Upper lobe of left lung (tissue), 6 donors: ENCODE measurements at regions not wholly inside any gene's neighbourhood (a gene's known extent, or its start where the extent isn't known, plus 50 kb on each side); places are given as distances from the start of the nearest gene placed in this dataset.

Experiments
- ATAC-seq, 2 donors: fragments of 200-7000 bp; cut with Tn5 transposase; one replicate each; pipeline ENCODE4 v1.9.1; 2022; ENCODE audit warnings: mild to moderate bottlenecking in 2 of 2, moderate library complexity in 2 of 2; ENCODE audit not compliant: low FRiP score in 2 of 2
- DNase-seq, 2 donors: peaks; one replicate each; pipeline ENCODE4 v3.0.0-alpha.2; 2019 to 2020
- H3K27ac ChIP-seq, 4 donors: fragments of 200-600 bp; sonication (generic); one replicate each; pipeline ENCODE4 v1.5.1; 2016 to 2019
- H3K27me3 ChIP-seq, 4 donors: fragments of 200-600 bp; sonication (generic); one replicate each; pipeline ENCODE4 v1.5.1; 2017 to 2019
- H3K36me3 ChIP-seq, 4 donors: fragments of 200-600 bp; sonication (generic); one replicate each; pipeline ENCODE4 v1.5.1; 2016 to 2019
- H3K4me1 ChIP-seq, 4 donors: fragments of 200-600 bp; sonication (generic); one replicate each; pipeline ENCODE4 v1.5.1; 2018 to 2019
- H3K4me3 ChIP-seq, 4 donors: fragments of 200-600 bp; sonication (generic); one replicate each; pipeline ENCODE4 v1.5.1; 2017 to 2019; ENCODE audit warnings: mild to moderate bottlenecking in 2 of 4, moderate library complexity in 1 of 4
- H3K9me3 ChIP-seq, 4 donors: fragments of 200-600 bp; sonication (generic); one replicate each; pipeline ENCODE4 v1.5.1; 2018 to 2019
- EP300 ChIP-seq, 4 donors: sonication (generic); formaldehyde crosslinking; IDR thresholded peaks; one replicate each; pipeline ENCODE4 v1.5.1; 2017; ENCODE audit warnings: antibody characterized with exemption in 4 of 4, control low read depth in 2 of 4
- POLR2A ChIP-seq, 4 donors: fragments of 450-650 bp; IDR thresholded peaks; one replicate each; pipeline ENCODE4 v1.5.1; 2016 to 2017; ENCODE audit warnings: antibody characterized with exemption in 4 of 4, mild to moderate bottlenecking in 2 of 4
- POLR2AphosphoS5 ChIP-seq, 2 donors: sonication (generic); formaldehyde crosslinking; IDR thresholded peaks; one replicate each; pipeline ENCODE4 v1.5.1; 2017; ENCODE audit warnings: antibody characterized with exemption in 2 of 2
- WGBS, 2 donors: methylation state at CpG; one replicate each; pipeline ENCODE4 v1.1.5; 2017 to 2018; 5-methylcytosine and 5-hydroxymethylcytosine counted together
- TF ChIP-seq, protein P1 (sequence below), 6 experiments: fragments of 450-650 bp in 4 of 6; fragments of 200-600 bp in 2 of 6; sonication (generic) in 2 of 6; IDR thresholded peaks; one replicate each; pipeline ENCODE4 v1.5.1; 2016 to 2019; ENCODE audit warnings: antibody characterized with exemption in 6 of 6
- donor health status: DM: no; HTN: no; CAD: no; lungs with moderate emphysema.
- donor health status: DM: no; HTN: yes; CAD: no; lungs with severe emphysema.

DNA sequence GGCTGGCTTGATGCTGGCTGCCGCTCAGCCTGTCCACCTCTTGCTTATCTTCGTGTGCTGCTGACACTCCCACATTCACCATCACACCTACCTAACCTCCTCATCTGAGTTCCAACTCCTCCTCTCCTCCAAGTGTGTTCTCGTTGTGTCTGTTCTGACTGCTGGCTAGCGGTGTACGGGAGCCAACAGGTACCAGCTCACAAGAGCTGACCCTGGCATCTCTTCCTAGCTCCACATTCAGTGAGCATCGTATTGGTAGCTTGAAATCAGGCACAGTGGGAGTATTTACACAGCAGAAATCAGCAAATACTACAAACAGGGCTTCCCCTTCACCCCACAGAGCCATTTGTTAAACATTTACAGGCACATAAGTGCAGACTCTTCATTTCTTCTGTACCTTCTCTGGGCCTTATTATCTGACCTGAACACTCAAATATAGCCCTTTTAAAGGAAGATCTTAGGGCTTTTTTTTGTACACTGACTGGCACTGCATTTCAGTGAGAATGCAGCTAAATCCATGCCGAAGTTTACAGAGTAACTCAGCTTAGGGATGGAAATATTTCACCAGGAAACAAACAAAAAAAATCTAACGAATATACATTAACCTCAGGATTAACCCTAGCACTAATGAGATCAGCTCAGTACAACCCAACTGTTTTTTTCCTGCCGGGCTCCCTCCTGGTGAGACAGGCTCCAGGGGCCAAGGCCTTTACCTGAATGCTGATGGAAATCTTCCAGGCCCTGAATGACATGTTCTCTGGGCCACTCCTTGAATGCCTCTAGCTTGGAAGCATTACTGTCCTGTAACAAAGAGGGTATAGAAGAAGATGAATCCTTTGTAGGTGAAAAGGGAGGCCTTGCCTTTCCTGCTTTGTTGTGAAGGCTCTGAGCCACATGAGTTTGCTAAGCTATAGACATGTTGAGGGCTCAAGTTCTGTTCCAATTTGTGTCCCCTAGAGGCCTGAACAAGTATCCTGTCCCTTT, 150.5 kb upstream of the LPP start:
- Histone ChIP-seq H3K4me1 (peaks cover 0 to 12% (median 5%) of the 10 kb centered on the region in 4 donors), H3K27ac (no peak overlapping the region), H3K27me3 (no peaks in the 10 kb centered on the region), H3K36me3 (no peaks in the 10 kb centered on the region), H3K4me3 (no peak overlapping the region), H3K9me3 (no peaks in the 10 kb centered on the region)
- WGBS, 2 donors, result 68 to 72% methylated on average over 9 of the region's 9 CpGs
- ATAC-seq (peak in 1 of 2 donors; percentile 21), DNase-seq (no peak)
- TF ChIP-seq EP300 (IDR thresholded peaks at IDR 0.05) (no peak), POLR2AphosphoS5 (IDR thresholded peaks at IDR 0.05) (no peak), POLR2A (IDR thresholded peaks at IDR 0.05) (no peak)
- TF ChIP-seq, protein P1, sequence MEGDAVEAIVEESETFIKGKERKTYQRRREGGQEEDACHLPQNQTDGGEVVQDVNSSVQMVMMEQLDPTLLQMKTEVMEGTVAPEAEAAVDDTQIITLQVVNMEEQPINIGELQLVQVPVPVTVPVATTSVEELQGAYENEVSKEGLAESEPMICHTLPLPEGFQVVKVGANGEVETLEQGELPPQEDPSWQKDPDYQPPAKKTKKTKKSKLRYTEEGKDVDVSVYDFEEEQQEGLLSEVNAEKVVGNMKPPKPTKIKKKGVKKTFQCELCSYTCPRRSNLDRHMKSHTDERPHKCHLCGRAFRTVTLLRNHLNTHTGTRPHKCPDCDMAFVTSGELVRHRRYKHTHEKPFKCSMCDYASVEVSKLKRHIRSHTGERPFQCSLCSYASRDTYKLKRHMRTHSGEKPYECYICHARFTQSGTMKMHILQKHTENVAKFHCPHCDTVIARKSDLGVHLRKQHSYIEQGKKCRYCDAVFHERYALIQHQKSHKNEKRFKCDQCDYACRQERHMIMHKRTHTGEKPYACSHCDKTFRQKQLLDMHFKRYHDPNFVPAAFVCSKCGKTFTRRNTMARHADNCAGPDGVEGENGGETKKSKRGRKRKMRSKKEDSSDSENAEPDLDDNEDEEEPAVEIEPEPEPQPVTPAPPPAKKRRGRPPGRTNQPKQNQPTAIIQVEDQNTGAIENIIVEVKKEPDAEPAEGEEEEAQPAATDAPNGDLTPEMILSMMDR (IDR thresholded peaks at IDR 0.05), result no peak

DNA sequence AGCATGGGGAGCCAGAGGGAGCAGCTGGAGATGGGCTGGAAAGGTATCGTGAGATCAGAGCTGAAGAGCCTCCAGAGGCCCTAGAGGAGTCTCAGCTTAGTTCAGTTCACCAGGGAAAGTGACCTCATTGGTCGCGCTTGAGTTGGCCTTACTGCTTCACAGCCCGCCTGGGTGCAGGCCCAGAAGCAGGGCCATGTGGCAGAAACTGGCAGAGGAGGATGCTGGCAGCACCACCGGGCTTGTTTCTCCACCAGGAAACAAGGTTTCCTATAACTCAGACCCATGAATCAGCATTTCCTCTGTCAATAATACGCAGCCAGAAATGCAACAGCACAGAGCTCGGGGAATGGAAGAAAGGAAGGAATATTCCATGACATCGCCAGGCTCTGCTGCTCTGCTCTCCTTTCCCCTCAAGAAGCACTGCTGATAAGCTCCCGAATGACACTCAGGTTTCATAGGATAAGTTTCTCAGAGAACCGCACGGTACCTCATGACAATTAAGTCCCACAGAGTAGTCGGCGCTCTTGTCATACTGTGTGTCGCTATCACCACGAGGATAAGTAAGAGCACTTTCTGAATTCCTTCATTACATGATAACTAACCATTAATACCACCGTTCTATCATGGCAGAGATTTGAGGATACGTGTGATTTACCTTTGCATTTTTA, 147.1 kb upstream of the LPP start:
- Histone ChIP-seq H3K4me1 (peaks cover 0 to 6% (median 2%) of the 10 kb centered on the region in 4 donors), H3K27ac (peak overlapping the region in 1 of 4 donors; percentile 56), H3K36me3 (no peaks in the 10 kb centered on the region), H3K27me3 (no peaks in the 10 kb centered on the region), H3K9me3 (no peaks in the 10 kb centered on the region), H3K4me3 (no peak overlapping the region)
- DNase-seq, result peak in 1 of 2 donors; percentile 8
- ATAC-seq, result no peak
- TF ChIP-seq, protein P1 (IDR thresholded peaks at IDR 0.05), result no peak
- TF ChIP-seq POLR2AphosphoS5 (IDR thresholded peaks at IDR 0.05), result no peak
- TF ChIP-seq EP300 (IDR thresholded peaks at IDR 0.05), result no peak
- TF ChIP-seq POLR2A (IDR thresholded peaks at IDR 0.05), result no peak
- WGBS, 2 donors, result 75 to 76% methylated on average over 14 to 17 of the region's 17 CpGs

DNA sequence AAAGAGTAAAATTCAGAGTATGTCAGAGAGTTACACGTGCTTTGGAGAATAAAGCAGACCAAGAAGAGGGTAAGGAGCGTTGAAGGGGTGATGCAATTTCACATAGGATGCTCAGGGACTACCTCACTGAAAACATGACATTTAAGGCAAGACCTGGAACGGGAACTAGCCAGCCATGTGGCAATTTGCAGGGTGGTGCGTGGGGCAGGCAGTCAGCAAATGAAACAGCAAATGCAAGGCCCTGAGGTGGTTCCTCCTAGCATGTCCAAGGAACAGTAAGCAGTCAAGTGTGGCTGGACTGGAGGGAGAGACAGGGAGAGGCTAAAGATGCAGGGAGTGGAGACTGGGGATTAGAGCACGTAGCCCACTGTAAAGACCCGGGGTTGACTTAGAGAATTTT, 146.1 kb upstream of the LPP start:
- no peaks in the 10 kb centered on the region for H3K9me3 ChIP-seq
- 81 to 85% methylated on average over 6 of the region's 6 CpGs for WGBS, 2 donors
- H3K27ac ChIP-seq, result peak overlapping the region in 1 of 4 donors; percentile 9
- no peak overlapping the region for H3K4me3 ChIP-seq
- H3K27me3 ChIP-seq, result no peaks in the 10 kb centered on the region
- H3K4me1 ChIP-seq, result peaks cover 0 to 4% (median 2%) of the 10 kb centered on the region in 4 donors
- ATAC-seq (peak; percentile 56 to 63), DNase-seq (peak in 1 of 2 donors; percentile 81)
- no peaks in the 10 kb centered on the region for H3K36me3 ChIP-seq
- TF ChIP-seq, protein P1 (IDR thresholded peaks at IDR 0.05), result no peak
- TF ChIP-seq POLR2A (IDR thresholded peaks at IDR 0.05) (no peak), POLR2AphosphoS5 (IDR thresholded peaks at IDR 0.05) (peak in 1 of 2 donors; percentile 28), EP300 (IDR thresholded peaks at IDR 0.05) (no peak)

DNA sequence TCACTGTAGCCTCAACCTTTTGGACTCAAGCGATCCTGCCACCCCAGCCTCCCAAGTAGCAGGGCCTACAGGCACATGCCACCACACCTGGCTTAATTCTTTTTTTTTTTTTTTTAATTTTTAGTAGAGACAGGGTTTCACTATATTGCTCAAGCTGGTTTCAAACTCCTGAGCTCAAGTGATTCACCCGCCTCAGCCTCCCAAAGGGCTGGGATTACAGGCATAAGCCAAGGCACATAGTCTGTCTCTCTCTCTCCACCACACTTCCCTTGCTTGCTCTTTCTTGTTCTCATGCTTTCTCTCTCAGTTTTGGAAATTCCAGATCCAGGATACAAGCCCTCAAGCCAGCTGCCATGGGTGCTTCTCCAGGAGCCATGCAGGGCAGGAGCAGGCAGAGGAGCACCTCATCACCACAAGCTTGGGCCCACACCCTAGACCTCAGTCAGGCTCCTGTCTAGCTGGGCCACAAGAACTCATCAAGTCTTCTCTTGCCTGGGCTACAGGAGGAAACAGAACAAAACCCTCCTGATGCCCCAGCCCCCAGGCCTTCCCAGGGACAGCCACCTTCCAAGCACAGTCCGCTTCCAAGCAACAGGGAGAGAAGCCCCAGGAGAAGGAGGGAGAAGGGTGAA, 145.3 kb upstream of the LPP start:
- H3K36me3 ChIP-seq, result no peaks in the 10 kb centered on the region
- no peaks in the 10 kb centered on the region for H3K27me3 ChIP-seq
- WGBS, 2 donors, result 85 to 100% methylated on average over 2 to 3 of the region's 3 CpGs
- H3K4me3 ChIP-seq, result no peak overlapping the region
- no peak for DNase-seq
- H3K4me1 ChIP-seq, result peaks cover 0 to 1% (median 0%) of the 10 kb centered on the region in 4 donors
- no peaks in the 10 kb centered on the region for H3K9me3 ChIP-seq
- TF ChIP-seq, protein P1 (IDR thresholded peaks at IDR 0.05), result no peak
- TF ChIP-seq EP300 (IDR thresholded peaks at IDR 0.05), result no peak
- TF ChIP-seq POLR2AphosphoS5 (IDR thresholded peaks at IDR 0.05), result no peak
- no peak for TF ChIP-seq POLR2A (IDR thresholded peaks at IDR 0.05)
- no peak for ATAC-seq
- no peak overlapping the region for H3K27ac ChIP-seq
